ENCODE measurements at regions not wholly inside any gene's neighbourhood (a gene's known extent, or its start where the extent isn't known, plus 50 kb on each side); places are given as distances from the start of the nearest gene placed in this dataset.
"Not testable (repeated sequence)": the region's sequence is repeated elsewhere in the genome, so short reads cannot be mapped to it uniquely, and the experiment has no call there.

- DNase-seq, result no peak
Measured at GRCh38 chr2:176826984-176827668, 385.5 kb upstream of the HNRNPA3 start.

- peak; percentile 71 for DNase-seq
Measured at GRCh38 chr2:176830362-176830761, 382.2 kb upstream of the HNRNPA3 start.

GRCh38 chr2:176832086-176832485 lies 380.5 kb upstream of the HNRNPA3 start:
- no peak for DNase-seq

- DNase-seq, result no peak
Measured at GRCh38 chr2:176833671-176834070, 378.9 kb upstream of the HNRNPA3 start.

- DNase-seq, result no peak
Measured at GRCh38 chr2:176834226-176834625, 378.4 kb upstream of the HNRNPA3 start.

- no peak for DNase-seq
Measured at GRCh38 chr2:176843208-176843607, 369.4 kb upstream of the HNRNPA3 start.

GRCh38 chr2:176844461-176844860 lies 368.1 kb upstream of the HNRNPA3 start:
- no peak for DNase-seq

- no peak for DNase-seq
Measured at GRCh38 chr2:176845718-176846117, 366.9 kb upstream of the HNRNPA3 start.

GRCh38 chr2:176847575-176847974 lies 365.0 kb upstream of the HNRNPA3 start:
- DNase-seq, result no peak

GRCh38 chr2:176848844-176849243 lies 363.8 kb upstream of the HNRNPA3 start:
- no peak for DNase-seq

GRCh38 chr2:176851200-176851888 lies 361.2 kb upstream of the HNRNPA3 start:
- peak; percentile 28 for DNase-seq

GRCh38 chr2:176851889-176852483 lies 360.6 kb upstream of the HNRNPA3 start:
- no peak for DNase-seq

GRCh38 chr2:176852667-176853066 lies 359.9 kb upstream of the HNRNPA3 start:
- DNase-seq, result peak; percentile 23

GRCh38 chr2:176854062-176854461 lies 358.5 kb upstream of the HNRNPA3 start:
- DNase-seq, result no peak

GRCh38 chr2:176854878-176855277 lies 357.7 kb upstream of the HNRNPA3 start:
- DNase-seq, result peak; percentile 46

GRCh38 chr2:176856683-176857082 lies 355.9 kb upstream of the HNRNPA3 start:
- no peak for DNase-seq

GRCh38 chr2:176865336-176865735 lies 347.3 kb upstream of the HNRNPA3 start:
- DNase-seq, result no peak

GRCh38 chr2:176872406-176872805 lies 340.2 kb upstream of the HNRNPA3 start:
- no peak for DNase-seq

GRCh38 chr2:176873403-176873802 lies 339.2 kb upstream of the HNRNPA3 start:
- no peak for DNase-seq

GRCh38 chr2:176876493-176877103 lies 336.0 kb upstream of the HNRNPA3 start:
- no peak for DNase-seq

GRCh38 chr2:176879426-176879995 lies 333.1 kb upstream of the HNRNPA3 start:
- DNase-seq, result no peak

- not testable (repeated sequence) for DNase-seq
Measured at GRCh38 chr2:176882045-176882444, 330.5 kb upstream of the HNRNPA3 start.

- DNase-seq, result no peak
Measured at GRCh38 chr2:176885001-176885643, 327.5 kb upstream of the HNRNPA3 start.

Measured in NCI-H1436 (cell line).